Left lung (tissue), 4 donors: ENCODE measurements at regions not wholly inside any gene's neighbourhood (a gene's known extent, or its start where the extent isn't known, plus 50 kb on each side); places are given as distances from the start of the nearest gene placed in this dataset.
A peak's percentile ranks its signal among the peaks of the same experiment; 100 is the strongest.

Experiments
- ATAC-seq: fragments of 200-7000 bp; cut with Tn5 transposase; one replicate; pipeline ENCODE4 v1.9.1; 2020; ENCODE audit warnings: moderate library complexity
- DNase-seq, 4 donors: peaks; one replicate each; pipeline ENCODE4 v3.0.0-alpha.2; 2013 to 2020
- H3K27ac ChIP-seq, 2 donors: fragments of 200-600 bp; sonication (generic) in 1 of 2; one replicate each; pipeline versions ENCODE4 v1.5.0 to v1.8.0; 2020 to 2021
- H3K27me3 ChIP-seq, 2 donors: fragments of 200-600 bp; sonication (generic) in 1 of 2; one replicate each; pipeline versions ENCODE4 v1.5.0 to v1.8.0; 2020 to 2021
- H3K36me3 ChIP-seq, 2 donors: fragments of 200-600 bp; sonication (generic) in 1 of 2; one replicate each; pipeline versions ENCODE4 v1.5.0 to v1.8.0; 2020 to 2021
- H3K4me1 ChIP-seq, 2 donors: fragments of 200-600 bp; one replicate each; pipeline ENCODE4 v1.8.0; 2021
- H3K4me3 ChIP-seq, 2 donors: fragments of 200-600 bp; sonication (generic) in 1 of 2; one replicate each; pipeline versions ENCODE4 v1.5.0 to v1.8.0; 2020 to 2021; ENCODE audit warnings: mild to moderate bottlenecking in 1 of 2
- H3K9me3 ChIP-seq, 2 donors: fragments of 200-600 bp; sonication (generic) in 1 of 2; one replicate each; pipeline versions ENCODE4 v1.5.0 to v1.8.0; 2020 to 2021
- intact Hi-C, 2 donors: fragments of 100-400 bp; cut with DNase I; formaldehyde crosslinking; loops; one replicate each; pipeline versions ENCODE4 v1.11.2 to v1.14.2; 2022
- TF ChIP-seq, protein P1 (sequence below), 2 donors: fragments of 200-600 bp; sonication (generic) in 1 of 2; IDR thresholded peaks; one replicate each; pipeline versions ENCODE4 v1.5.0 to v1.8.0; 2021; ENCODE audit warnings: antibody characterized with exemption in 2 of 2
- donor health status: DM: no; HTN: yes; CAD: no.
- donor health status: DM: no; HTN: no; CAD: no.

DNA sequence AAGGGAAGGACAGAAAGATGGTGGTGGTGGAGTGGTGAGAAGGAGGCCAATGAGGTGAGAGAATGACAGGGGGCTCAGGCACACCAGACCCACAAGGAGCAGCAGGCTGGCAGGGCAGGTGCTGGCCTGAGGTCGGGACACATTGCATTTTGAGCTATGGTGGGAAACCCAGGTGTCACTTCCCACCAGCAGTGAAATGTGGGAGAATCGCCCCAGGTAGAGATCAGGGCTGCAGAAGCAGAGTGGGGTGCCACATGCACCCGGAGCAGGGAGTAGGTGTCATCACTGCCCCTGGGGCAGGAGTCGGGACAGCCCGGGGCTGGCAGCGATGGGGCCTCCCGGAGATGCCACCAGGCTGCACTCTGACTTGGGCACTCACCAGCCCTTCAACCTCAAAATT, 315.8 kb downstream of the BCL11B start:
- Histone ChIP-seq H3K4me3 (no peak overlapping the region), H3K4me1 (peaks cover 0 to 33% of the 10 kb centered on the region in 2 donors), H3K27ac (no peak overlapping the region), H3K27me3 (peaks cover 0 to 10% of the 10 kb centered on the region in 2 donors), H3K36me3 (no peaks in the 10 kb centered on the region), H3K9me3 (no peaks in the 10 kb centered on the region)
- DNase-seq (no peak), ATAC-seq (no peak)
- intact Hi-C loops = no loop called here
- TF ChIP-seq, protein P1, sequence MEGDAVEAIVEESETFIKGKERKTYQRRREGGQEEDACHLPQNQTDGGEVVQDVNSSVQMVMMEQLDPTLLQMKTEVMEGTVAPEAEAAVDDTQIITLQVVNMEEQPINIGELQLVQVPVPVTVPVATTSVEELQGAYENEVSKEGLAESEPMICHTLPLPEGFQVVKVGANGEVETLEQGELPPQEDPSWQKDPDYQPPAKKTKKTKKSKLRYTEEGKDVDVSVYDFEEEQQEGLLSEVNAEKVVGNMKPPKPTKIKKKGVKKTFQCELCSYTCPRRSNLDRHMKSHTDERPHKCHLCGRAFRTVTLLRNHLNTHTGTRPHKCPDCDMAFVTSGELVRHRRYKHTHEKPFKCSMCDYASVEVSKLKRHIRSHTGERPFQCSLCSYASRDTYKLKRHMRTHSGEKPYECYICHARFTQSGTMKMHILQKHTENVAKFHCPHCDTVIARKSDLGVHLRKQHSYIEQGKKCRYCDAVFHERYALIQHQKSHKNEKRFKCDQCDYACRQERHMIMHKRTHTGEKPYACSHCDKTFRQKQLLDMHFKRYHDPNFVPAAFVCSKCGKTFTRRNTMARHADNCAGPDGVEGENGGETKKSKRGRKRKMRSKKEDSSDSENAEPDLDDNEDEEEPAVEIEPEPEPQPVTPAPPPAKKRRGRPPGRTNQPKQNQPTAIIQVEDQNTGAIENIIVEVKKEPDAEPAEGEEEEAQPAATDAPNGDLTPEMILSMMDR (IDR thresholded peaks at IDR 0.05) = no peak

DNA sequence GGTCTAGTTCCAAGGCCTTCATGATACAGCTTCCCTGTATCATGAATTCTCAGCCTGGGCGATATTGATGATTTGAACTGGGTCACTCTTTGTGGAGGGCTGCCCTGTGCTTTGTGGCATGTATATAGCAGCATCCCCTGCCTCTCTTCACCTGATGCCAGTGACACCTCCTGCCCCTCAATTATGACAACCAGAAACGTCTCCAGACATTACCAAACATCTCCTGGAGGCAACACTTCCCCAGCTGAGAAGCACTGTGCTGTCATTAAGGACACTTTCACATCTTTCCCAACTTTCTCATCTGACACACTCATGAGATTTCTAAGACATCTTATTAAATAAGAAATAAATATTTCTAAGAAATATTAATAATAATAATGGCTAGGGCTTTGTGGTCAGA, 315.3 kb downstream of the BCL11B start:
- Histone ChIP-seq H3K4me1 (peaks cover 0 to 33% of the 10 kb centered on the region in 2 donors), H3K36me3 (no peaks in the 10 kb centered on the region), H3K9me3 (no peaks in the 10 kb centered on the region), H3K27me3 (peaks cover 0 to 10% of the 10 kb centered on the region in 2 donors), H3K27ac (peak overlapping the region; percentile 35 to 49), H3K4me3 (no peak overlapping the region)
- TF ChIP-seq, protein P1 (IDR thresholded peaks at IDR 0.05) = no peak
- no peak for DNase-seq
- intact Hi-C loops = no loop called here
- no peak for ATAC-seq

DNA sequence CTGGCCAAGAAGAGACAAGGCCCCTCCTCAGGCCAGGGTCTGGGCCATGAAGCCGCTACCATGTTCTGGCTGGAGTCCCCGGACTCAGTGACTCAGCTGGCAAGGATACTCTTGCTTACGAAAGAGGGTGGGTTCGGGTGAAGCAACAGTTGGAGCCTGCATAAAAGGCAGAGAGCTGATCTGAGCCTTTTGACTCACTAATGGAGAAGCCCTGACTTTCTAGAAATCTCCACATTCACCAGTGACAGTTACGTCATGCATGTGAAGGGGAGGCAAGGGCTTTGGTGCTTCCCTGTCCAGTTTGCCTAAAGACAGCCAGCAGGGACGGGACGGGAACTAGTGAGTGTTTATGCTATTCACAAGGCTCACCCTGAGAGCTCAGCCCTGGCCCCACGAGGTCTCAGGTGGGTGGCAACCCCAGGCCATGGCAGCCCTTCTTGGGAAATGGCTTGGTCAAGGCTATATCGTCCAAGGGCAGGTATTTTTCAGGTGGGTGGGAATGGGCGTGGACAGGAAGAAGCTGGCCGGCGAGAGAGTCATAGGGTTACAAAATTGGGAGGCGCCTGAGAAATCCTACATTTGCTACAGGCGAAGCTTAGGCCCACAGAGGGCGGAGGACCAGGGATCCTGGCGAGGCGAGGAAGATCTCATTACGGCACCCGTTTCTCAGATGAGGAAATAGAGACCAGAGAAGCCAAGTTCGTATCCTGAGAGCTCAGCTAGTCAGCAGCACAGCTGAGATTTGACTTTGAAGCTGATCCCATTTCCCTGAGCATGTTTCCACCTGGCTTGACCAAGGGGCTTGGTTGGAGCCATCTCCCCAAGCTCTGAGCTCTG, 314.6 kb downstream of the BCL11B start:
- peaks cover 0 to 33% of the 10 kb centered on the region in 2 donors for H3K4me1 ChIP-seq
- TF ChIP-seq, protein P1 (IDR thresholded peaks at IDR 0.05) = no peak
- ATAC-seq = peak; percentile 76
- peaks cover 0 to 10% of the 10 kb centered on the region in 2 donors for H3K27me3 ChIP-seq
- peak overlapping the region; percentile 35 to 49 for H3K27ac ChIP-seq
- H3K4me3 ChIP-seq = no peak overlapping the region
- intact Hi-C loops = no loop called here
- no peaks in the 10 kb centered on the region for H3K9me3 ChIP-seq
- H3K36me3 ChIP-seq = no peaks in the 10 kb centered on the region
- peak in 3 of 4 donors; percentile 67 to 87 (median 81) for DNase-seq

DNA sequence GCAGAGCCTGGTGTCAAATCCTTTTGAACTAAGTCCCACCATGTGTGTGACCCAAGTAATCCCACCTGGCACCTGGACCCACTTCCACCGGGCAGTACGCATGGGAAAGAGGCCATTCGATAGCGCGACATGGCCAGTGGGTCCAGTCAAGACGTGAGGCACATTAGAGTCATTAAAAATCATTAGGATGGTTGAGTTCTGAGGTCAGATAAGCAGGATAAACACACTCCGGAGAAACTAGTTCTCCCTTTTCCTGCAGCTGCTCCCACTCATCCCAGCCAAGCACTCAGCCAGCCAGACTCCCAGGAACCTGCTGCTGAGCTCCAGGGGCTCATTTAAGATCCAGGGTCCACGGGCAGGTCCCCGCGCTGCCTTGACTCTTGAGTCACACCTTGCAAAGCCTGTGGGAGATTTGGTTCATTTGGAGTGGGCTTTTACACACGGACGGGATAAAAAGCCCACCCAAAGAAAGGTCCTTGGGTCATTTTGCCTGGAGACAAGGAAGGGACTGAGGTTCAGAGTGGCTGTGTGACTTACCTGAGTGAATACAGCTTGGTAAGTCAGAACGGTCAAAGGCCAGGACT, 313.9 kb downstream of the BCL11B start:
- H3K27ac ChIP-seq = no peak overlapping the region
- H3K4me3 ChIP-seq = no peak overlapping the region
- no peak for ATAC-seq
- H3K27me3 ChIP-seq = peaks cover 0 to 10% of the 10 kb centered on the region in 2 donors
- H3K36me3 ChIP-seq = no peaks in the 10 kb centered on the region
- no peak for DNase-seq
- intact Hi-C loops = no loop called here
- H3K4me1 ChIP-seq = peaks cover 0 to 28% of the 10 kb centered on the region in 2 donors
- no peaks in the 10 kb centered on the region for H3K9me3 ChIP-seq
- TF ChIP-seq, protein P1 (IDR thresholded peaks at IDR 0.05) = no peak

DNA sequence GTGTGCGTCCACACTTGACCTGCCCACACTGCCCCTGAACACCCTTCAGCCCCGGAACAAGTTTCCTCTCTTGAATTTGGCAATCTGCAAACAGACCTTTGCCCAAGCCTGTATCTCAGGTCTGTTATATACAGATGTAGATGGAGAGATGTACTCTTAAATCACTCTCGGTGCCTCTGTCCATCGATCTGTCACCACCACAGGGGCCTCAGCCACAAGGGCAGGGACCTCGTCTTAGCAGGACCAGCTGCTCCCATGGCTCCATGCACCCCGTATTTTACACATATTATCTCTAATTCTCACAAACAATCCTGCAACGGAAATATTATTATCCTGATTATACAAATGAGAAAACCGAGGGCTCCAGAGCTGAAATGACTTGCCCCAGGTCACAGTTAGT, 313.4 kb downstream of the BCL11B start:
- intact Hi-C loops = no loop called here
- Histone ChIP-seq H3K36me3 (no peaks in the 10 kb centered on the region), H3K4me3 (no peak overlapping the region), H3K9me3 (no peaks in the 10 kb centered on the region), H3K27me3 (peaks cover 0 to 10% of the 10 kb centered on the region in 2 donors), H3K4me1 (peaks cover 0 to 23% of the 10 kb centered on the region in 2 donors), H3K27ac (no peak overlapping the region)
- TF ChIP-seq, protein P1 (IDR thresholded peaks at IDR 0.05) = no peak
- DNase-seq = no peak
- no peak for ATAC-seq
